AG10803 (cell line): ENCODE measurements at regions not wholly inside any gene's neighbourhood (a gene's known extent, or its start where the extent isn't known, plus 50 kb on each side); places are given as distances from the start of the nearest gene placed in this dataset.

Experiments
- DNase-seq: peaks from one replicate; pipeline ENCODE4 v3.0.0; 2010; ENCODE audit warnings: low read depth
- H3K4me3 ChIP-seq: 2 replicates; pipeline ENCODE4 v1.5.1; 2011; ENCODE audit warnings: mild to moderate bottlenecking, low read length, control low read depth
- TF ChIP-seq, protein P1 (sequence below): conservative IDR thresholded peaks from 2 replicates; pipeline ENCODE4 v1.5.1; 2011; ENCODE audit warnings: mild to moderate bottlenecking, low read length, control low read depth, inconsistent platforms

DNA sequence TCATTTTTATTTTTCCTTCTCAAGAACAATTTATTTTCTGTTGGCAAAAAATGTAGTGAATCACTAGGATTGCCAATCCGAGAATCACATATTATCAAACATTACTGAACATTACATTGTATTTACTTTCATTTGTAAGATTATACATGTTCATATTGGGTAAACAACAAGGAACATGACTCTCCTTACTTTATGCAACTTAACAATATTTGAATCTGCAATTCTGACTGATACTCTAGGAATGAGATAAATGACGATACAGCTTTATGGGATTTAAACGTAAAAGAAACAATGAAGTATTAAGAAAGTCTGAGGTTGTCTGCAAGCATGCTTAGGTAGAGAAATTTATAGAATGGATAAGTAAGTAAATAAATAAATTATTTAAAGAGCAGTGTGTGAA, 2302.9 kb downstream of the MAT2B start:
- no peak for DNase-seq
- TF ChIP-seq, protein P1, sequence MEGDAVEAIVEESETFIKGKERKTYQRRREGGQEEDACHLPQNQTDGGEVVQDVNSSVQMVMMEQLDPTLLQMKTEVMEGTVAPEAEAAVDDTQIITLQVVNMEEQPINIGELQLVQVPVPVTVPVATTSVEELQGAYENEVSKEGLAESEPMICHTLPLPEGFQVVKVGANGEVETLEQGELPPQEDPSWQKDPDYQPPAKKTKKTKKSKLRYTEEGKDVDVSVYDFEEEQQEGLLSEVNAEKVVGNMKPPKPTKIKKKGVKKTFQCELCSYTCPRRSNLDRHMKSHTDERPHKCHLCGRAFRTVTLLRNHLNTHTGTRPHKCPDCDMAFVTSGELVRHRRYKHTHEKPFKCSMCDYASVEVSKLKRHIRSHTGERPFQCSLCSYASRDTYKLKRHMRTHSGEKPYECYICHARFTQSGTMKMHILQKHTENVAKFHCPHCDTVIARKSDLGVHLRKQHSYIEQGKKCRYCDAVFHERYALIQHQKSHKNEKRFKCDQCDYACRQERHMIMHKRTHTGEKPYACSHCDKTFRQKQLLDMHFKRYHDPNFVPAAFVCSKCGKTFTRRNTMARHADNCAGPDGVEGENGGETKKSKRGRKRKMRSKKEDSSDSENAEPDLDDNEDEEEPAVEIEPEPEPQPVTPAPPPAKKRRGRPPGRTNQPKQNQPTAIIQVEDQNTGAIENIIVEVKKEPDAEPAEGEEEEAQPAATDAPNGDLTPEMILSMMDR, result no peak
- no peak overlapping the region for H3K4me3 ChIP-seq

DNA sequence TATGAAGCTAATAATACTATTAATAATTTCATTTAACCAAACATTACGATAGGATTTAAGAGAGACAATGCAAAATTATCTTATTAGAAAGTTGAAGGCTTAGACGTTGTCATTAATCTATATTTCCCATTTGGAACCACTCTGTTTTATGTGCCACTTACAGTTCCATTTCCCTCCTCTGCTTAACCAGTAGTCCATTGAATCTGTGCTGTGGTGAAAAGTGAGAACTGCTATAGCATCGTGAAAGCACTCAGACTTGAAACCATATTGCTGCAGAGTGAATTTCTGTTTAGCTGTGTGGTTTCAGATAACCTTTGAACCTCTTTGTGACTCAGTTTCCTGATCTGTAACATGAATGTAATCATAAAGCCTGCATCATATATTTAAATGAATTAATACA, 2304.5 kb downstream of the MAT2B start:
- no peak overlapping the region for H3K4me3 ChIP-seq
- TF ChIP-seq, protein P1, result no peak
- no peak for DNase-seq

DNA sequence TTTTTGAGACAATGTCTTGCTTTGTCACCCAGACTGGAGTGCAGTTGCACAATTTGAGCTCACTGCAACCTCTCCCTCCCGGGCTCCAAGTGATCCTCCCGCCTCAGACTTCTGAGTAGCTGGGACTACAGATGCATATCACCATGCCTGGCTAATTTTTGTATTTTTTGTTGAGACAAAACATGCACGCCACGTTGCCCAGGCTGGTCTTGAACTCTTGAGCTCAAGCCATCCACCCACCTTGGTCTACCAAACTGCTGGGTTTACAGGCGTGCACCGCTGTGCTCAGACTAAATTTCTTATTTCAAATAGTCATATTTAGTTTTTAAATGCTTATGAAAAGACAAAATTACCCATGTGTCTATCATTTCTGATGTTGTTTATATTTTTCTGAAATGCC, 2324.1 kb downstream of the MAT2B start:
- no peak overlapping the region for H3K4me3 ChIP-seq
- TF ChIP-seq, protein P1, result no peak
- DNase-seq, result no peak

DNA sequence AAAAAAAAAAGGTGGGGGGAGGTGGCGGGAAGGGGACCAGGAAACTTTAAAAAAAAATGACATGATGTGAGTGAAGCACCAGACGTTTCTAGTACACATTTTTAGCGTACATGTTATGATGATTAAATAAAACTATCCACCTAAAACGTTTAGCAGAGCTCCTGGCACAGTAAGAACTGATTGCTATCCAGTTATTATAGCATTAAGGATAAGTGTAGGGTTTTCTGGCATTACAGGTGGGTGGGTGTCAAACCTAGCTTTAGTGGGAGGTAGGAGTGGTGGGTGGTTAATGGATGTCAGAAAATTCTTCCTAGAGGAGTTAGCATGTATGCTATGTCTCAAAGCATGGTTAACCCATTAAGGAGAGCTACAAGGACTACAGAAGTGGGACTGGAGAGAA, 2329.5 kb downstream of the MAT2B start:
- no peak overlapping the region for H3K4me3 ChIP-seq
- TF ChIP-seq, protein P1, result no peak
- no peak for DNase-seq

DNA sequence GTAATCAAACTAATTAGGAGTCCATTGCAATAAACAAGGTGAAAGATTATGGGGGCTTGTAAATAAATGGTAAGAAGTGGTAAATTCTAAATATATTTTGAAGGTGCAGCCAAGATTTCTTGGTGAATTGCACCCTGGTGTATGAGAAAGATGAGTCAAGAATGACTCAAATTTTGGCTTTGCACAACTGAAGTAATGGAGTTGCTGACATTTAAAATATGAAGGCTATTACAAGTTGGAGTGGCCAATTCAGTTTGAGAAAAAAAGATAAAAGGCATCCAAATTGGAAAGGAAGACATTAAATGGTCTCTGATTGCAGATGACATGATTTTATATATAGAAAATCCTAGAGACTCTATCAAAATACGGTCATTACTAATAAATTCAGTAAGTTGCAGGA, 2330.6 kb downstream of the MAT2B start:
- H3K4me3 ChIP-seq, result no peak overlapping the region
- TF ChIP-seq, protein P1, result no peak
- DNase-seq, result no peak

DNA sequence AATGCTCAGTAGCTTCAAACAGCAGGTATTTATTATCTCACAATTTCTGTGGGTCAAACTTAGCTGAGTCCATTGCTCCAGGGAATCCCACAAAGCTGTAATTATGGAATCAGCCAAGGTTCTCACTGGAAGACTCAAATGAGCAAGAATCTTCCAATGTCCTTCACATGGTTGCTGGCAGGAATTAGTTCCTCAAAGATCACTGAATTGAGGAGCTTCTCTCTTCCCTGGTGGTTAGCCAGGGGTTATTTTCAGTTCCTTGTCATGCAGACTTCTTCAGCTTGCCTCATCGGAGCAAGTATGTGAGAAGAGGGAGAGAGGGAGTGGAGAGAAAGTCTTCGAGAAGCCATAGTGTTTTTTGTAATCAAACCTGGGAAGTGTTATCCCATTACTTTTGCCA, 2331.9 kb downstream of the MAT2B start:
- TF ChIP-seq, protein P1, result no peak
- H3K4me3 ChIP-seq, result no peak overlapping the region
- DNase-seq, result no peak

DNA sequence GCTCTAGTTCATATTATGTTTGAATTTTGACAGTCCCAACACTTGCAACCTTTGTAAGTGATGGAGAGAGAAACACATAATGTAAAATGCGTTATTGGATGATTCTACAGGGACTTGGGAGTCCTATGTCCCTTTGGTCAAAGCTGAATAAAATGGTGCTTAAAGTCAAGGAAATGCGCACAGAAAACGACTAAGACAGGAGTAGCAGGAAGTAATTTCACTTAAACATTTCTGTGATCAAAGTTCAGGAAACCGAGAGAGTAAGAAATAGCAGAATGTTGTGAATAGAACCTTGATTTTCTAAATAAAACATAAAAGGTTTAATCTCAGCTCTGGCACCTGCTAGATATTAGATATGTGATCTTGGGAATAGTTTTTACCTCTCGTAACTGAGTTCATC, 2339.2 kb downstream of the MAT2B start:
- no peak overlapping the region for H3K4me3 ChIP-seq
- TF ChIP-seq, protein P1, result no peak
- DNase-seq, result no peak
